Left renal cortex interstitium (tissue), 4 donors: ENCODE measurements at regions not wholly inside any gene's neighbourhood (a gene's known extent, or its start where the extent isn't known, plus 50 kb on each side); places are given as distances from the start of the nearest gene placed in this dataset.
"Not testable (repeated sequence)": the region's sequence is repeated elsewhere in the genome, so short reads cannot be mapped to it uniquely, and the experiment has no call there.

Source experiments
- DNase-seq, 4 donors: peaks; one replicate each; pipeline ENCODE4 v3.0.0-alpha.2; 2013; ENCODE audit warnings: low read depth in 4 of 4, low spot score in 2 of 4, missing footprints in 1 of 4

DNA sequence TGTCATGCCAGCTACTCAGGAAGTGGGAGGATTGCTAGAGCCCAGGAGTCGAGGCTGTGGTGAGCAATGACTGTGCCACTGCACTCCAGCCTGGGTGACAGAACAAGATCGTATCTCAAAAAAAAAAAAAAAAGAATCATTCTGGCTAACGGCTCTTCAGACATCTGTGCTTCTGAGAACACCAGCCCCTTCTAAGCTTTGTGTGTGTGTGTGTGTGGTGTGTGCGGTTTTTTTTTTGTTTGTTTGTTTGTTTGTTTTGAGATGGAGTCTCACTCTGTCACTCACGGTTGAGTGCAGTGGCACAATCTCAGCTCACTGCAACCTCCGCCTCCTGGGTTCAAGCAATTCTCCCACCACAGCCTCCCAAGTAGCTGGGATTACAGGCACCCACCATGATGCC, 79.4 kb upstream of the DRD5 start:
- not testable (repeated sequence) for DNase-seq

DNA sequence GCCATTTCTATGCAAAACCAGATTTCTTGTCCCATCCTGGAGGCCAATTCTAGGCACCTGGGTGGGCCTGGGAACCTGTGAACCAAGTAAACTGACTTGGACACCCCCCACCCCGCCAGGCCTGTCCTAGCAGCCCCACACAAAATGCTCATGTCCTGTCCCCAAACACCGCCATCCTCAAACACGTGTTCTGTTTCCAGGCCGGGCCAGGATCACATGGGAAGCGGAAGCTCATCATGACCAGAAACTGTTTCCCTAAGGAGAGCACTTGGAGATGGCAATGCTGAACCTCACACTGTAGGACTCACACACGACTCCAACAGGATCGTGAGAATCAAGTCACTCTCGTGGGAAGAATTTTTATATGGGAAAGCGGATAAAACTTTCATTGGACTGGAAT, 78.7 kb upstream of the DRD5 start:
- DNase-seq, result not testable (repeated sequence)

DNA sequence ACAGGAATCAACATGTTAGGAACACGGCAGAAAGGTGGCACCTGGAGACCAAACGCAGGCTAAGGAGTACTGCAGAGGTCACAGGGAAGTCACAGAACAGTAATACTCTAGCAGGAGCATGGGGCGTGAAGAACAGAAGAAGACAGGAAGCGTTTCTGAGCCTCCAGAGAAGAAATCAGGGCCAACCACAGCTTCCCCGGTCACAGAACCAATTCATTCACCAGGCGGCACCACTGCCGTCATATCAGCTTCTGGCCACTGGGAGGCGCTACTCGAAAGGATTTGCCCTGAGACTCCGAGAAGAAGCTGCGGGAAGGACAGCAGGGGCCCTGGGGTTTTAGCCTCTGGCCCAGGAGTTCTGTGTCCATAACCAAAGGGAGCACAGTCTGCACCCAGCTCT, 78.0 kb upstream of the DRD5 start:
- peak in 1 of 4 donors; percentile 28 for DNase-seq

DNA sequence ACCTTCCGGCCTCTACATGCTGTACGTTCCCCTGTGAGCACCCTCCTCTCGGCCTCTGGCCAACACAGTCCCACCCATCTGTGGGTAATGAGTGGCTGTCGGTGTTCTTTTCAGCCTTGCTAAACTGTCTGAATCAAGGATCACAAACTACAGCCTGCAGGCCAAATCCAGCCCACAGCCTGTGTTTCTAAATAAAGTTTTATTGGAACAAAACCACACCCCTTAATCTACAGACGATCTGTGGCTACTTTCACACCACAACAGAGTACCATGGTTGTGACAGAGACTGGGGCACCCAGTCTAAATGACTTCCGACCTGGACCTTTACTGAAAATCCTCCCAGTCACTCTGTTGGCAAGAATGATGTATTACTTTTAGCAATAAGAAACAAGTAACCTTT, 77.3 kb upstream of the DRD5 start:
- not testable (repeated sequence) for DNase-seq

GRCh38 chr4:9704551-9705332, 76.7 kb upstream of the DRD5 start:
- no peak for DNase-seq

GRCh38 chr4:9707281-9707680, 74.2 kb upstream of the DRD5 start:
- DNase-seq, result not testable (repeated sequence)

- DNase-seq, result not testable (repeated sequence)
These were observed 73.5 kb upstream of the DRD5 start for GRCh38 chr4:9707936-9708335.

DNA sequence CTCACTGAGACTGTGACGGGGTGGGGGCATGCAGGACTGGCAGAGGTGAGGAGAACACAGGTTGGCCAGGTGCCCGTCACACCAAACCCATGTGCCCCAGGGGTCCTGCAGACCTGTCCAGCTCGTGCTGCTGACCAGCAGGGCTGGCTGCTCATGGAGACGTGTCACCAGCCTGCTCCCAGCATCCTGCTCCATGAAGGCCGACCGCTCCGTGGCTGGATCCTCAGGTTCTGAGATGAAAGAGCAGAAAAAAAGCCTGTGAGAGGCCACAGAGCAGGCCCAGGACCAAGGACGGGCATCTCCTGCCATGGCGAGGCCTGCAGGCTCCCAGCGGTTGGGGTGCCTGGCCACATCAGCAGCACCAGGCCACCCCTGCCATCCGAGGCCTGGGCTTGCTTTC, 71.7 kb upstream of the DRD5 start:
- no peak for DNase-seq

- not testable (repeated sequence) for DNase-seq
These were observed 66.2 kb upstream of the DRD5 start for GRCh38 chr4:9715271-9715670.

DNA sequence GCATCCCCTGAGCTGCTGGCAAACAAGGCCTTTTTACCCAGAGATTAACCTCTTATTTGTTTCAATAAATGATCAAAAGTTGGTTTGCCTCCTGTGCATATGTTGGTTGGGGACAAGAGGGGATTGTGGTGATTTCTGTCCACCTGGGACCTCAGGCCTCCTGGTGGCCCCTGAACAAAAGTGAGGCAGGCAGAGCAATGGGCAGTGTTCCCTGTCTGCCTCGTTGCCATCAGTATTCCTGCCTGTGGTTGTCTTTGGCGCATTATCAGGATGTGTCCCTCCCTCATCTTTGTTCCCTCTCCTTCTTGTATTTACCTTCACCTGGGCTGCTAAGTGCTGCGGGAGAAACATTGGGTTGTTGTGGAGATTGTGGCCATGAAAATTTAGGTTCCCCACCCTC, 65.3 kb upstream of the DRD5 start:
- DNase-seq, result no peak

- DNase-seq, result not testable (repeated sequence)
These were observed 63.0 kb upstream of the DRD5 start for GRCh38 chr4:9718246-9718939.

DNA sequence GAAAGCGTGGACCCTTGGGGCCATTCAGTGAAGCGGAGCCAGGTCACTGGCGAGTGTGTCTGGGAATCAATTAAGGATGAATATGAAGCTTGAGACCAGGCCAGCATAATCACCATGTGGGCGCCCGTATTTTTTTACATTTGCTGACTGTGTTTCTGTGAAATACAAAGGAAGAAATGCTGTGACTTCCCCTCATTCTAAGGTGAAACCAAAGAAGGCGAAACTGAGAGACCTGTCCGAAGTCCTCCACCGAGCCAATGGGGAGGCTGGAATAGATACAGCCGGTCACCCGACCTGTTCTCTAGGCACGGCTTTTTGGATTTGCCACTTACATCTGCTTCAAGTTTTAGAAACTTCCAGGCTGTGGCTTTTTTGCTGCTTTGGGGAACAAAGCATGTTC, 59.3 kb upstream of the DRD5 start:
- not testable (repeated sequence) for DNase-seq
